Mesenchymal stem cell (in vitro differentiated cells and primary cell): ENCODE measurements at regions not wholly inside any gene's neighbourhood (a gene's known extent, or its start where the extent isn't known, plus 50 kb on each side); places are given as distances from the start of the nearest gene placed in this dataset.
"Not testable (repeated sequence)": the region's sequence is repeated elsewhere in the genome, so short reads cannot be mapped to it uniquely, and the experiment has no call there.

Source experiments
- DNase-seq: peaks from one replicate; pipeline ENCODE4 v3.0.0-alpha.2; 2013
- H2AFZ ChIP-seq: one replicate; pipeline ENCODE4 v1.6.1; 2013; ENCODE audit warnings: low read depth, mild to moderate bottlenecking, control low read depth, inconsistent platforms, low read length, moderate library complexity
- H2AK5ac ChIP-seq: 2 replicates; pipeline ENCODE4 v1.6.1; 2013; ENCODE audit warnings: low read length, moderate library complexity, mild to moderate bottlenecking, inconsistent platforms; ENCODE audit not compliant: severe bottlenecking
- H2BK120ac ChIP-seq: one replicate; pipeline ENCODE4 v1.6.1; 2013; ENCODE audit warnings: low read depth, mild to moderate bottlenecking, inconsistent platforms, low read length, moderate library complexity
- H2BK12ac ChIP-seq, 2 experiments: one replicate each; pipeline ENCODE4 v1.6.1; 2013; ENCODE audit warnings: inconsistent platforms in 2 of 2, low read length in 2 of 2, mild to moderate bottlenecking in 2 of 2, moderate library complexity in 2 of 2, control low read depth in 1 of 2
- H2BK15ac ChIP-seq: one replicate; pipeline ENCODE4 v1.6.1; 2013; ENCODE audit warnings: mild to moderate bottlenecking, low read depth, inconsistent platforms; ENCODE audit not compliant: poor library complexity, severe bottlenecking
- H2BK5ac ChIP-seq: 2 replicates; pipeline ENCODE4 v1.6.1; 2013; ENCODE audit warnings: low read depth, mild to moderate bottlenecking, low read length, control low read depth, inconsistent platforms; ENCODE audit not compliant: poor library complexity, severe bottlenecking
- H3K14ac ChIP-seq, 2 experiments: one replicate each; pipeline ENCODE4 v1.6.1; 2013; ENCODE audit warnings: inconsistent platforms in 2 of 2, low read length in 2 of 2, control low read depth in 1 of 2, mild to moderate bottlenecking in 1 of 2, moderate library complexity in 1 of 2
- H3K18ac ChIP-seq, 2 experiments: one replicate each; pipeline ENCODE4 v1.6.1; 2013; ENCODE audit warnings: inconsistent platforms in 2 of 2, low read length in 2 of 2, control low read depth in 1 of 2, low read depth in 1 of 2, mild to moderate bottlenecking in 1 of 2
- H3K23ac ChIP-seq, 2 experiments: one replicate each; pipeline ENCODE4 v1.6.1; 2013; ENCODE audit warnings: inconsistent platforms in 2 of 2, low read length in 2 of 2, mild to moderate bottlenecking in 2 of 2, moderate library complexity in 2 of 2, control low read depth in 1 of 2
- H3K27ac ChIP-seq: 2 replicates; pipeline ENCODE4 v1.5.1; 2013; ENCODE audit warnings: mild to moderate bottlenecking, moderate library complexity, low read length, control low read depth, inconsistent platforms; ENCODE audit not compliant: poor library complexity, severe bottlenecking
- H3K27me3 ChIP-seq, 2 experiments: 2 replicates each; pipeline versions ENCODE4 v1.6.1 to v1.7.0; 2013; ENCODE audit warnings: low read length in 2 of 2, mild to moderate bottlenecking in 2 of 2, moderate library complexity in 2 of 2, control low read depth in 1 of 2, inconsistent platforms in 1 of 2; ENCODE audit not compliant: control insufficient read depth in 1 of 2, insufficient read depth in 1 of 2
- H3K36me3 ChIP-seq, 2 experiments: 2 replicates each; pipeline versions ENCODE4 v1.6.1 to v1.7.0; 2013; ENCODE audit warnings: low read length in 2 of 2, control low read depth in 1 of 2, inconsistent platforms in 1 of 2, low read depth in 1 of 2, mild to moderate bottlenecking in 1 of 2; ENCODE audit not compliant: insufficient read depth in 2 of 2, control insufficient read depth in 1 of 2
- H3K4ac ChIP-seq, 2 experiments: one replicate each; pipeline ENCODE4 v1.6.1; 2013; ENCODE audit warnings: inconsistent platforms in 2 of 2, low read length in 2 of 2, mild to moderate bottlenecking in 2 of 2, moderate library complexity in 2 of 2, control low read depth in 1 of 2, low read depth in 1 of 2
- H3K4me1 ChIP-seq: 2 replicates; pipeline ENCODE4 v1.6.1; 2013; ENCODE audit warnings: low read depth, low read length, control low read depth; ENCODE audit not compliant: control insufficient read depth, insufficient read depth
- H3K4me2 ChIP-seq: 2 replicates; pipeline ENCODE4 v1.6.1; 2013; ENCODE audit warnings: low read length, mild to moderate bottlenecking, inconsistent platforms; ENCODE audit not compliant: poor library complexity, severe bottlenecking
- H3K4me3 ChIP-seq, 2 experiments: 2 replicates each; pipeline versions ENCODE4 v1.5.1 to v1.7.0; 2013; ENCODE audit warnings: low read length in 2 of 2, mild to moderate bottlenecking in 2 of 2, control low read depth in 1 of 2, low read depth in 1 of 2; ENCODE audit not compliant: insufficient read depth in 1 of 2
- H3K79me1 ChIP-seq: replicated peaks from 2 replicates; pipeline ENCODE4 v1.6.1; 2013; ENCODE audit warnings: mild to moderate bottlenecking, control low read depth, low read length, inconsistent platforms; ENCODE audit not compliant: poor library complexity, severe bottlenecking
- H3K9ac ChIP-seq: 2 replicates; pipeline ENCODE4 v1.7.0; 2013; ENCODE audit warnings: mild to moderate bottlenecking, low read length, moderate library complexity
- H3K9me3 ChIP-seq: 2 replicates; pipeline ENCODE4 v1.7.0; 2013; ENCODE audit warnings: mild to moderate bottlenecking, low read length; ENCODE audit not compliant: control insufficient read depth
- H4K8ac ChIP-seq: one replicate; pipeline ENCODE4 v1.6.1; 2013; ENCODE audit warnings: inconsistent platforms, mild to moderate bottlenecking, low read length, moderate library complexity
- H4K91ac ChIP-seq: one replicate; pipeline ENCODE4 v1.6.1; 2013; ENCODE audit warnings: mild to moderate bottlenecking, low read length, inconsistent platforms
- WGBS: methylation state at CpG from one replicate; pipeline ENCODE4 v1.1.7; 2013; ENCODE audit warnings: mixed read lengths; 5-methylcytosine and 5-hydroxymethylcytosine counted together

- H3K27ac ChIP-seq: no peak overlapping the region
- H3K14ac ChIP-seq: no peak overlapping the region
- no peak overlapping the region for H3K4me3 ChIP-seq
- H3K4ac ChIP-seq: no peak overlapping the region
- no peaks in the 10 kb centered on the region for H3K79me1 ChIP-seq
- H3K36me3 ChIP-seq: no peaks in the 10 kb centered on the region
- no peak overlapping the region for H2BK120ac ChIP-seq
- no peak overlapping the region for H3K18ac ChIP-seq
- H3K9me3 ChIP-seq: peaks cover 10% of the 10 kb centered on the region
- no peak overlapping the region for H4K91ac ChIP-seq
- H2BK12ac ChIP-seq: no peak overlapping the region
- DNase-seq: no peak
- no peak overlapping the region for H2BK15ac ChIP-seq
- no peaks in the 10 kb centered on the region for H3K27me3 ChIP-seq
- WGBS: no CpG with 5 or more reads among the region's 2 CpGs
- no peak overlapping the region for H4K8ac ChIP-seq
- H3K4me1 ChIP-seq: no peaks in the 10 kb centered on the region
- no peak overlapping the region for H2BK5ac ChIP-seq
- H3K4me2 ChIP-seq: no peak overlapping the region
- H3K23ac ChIP-seq: no peak overlapping the region
- no peak overlapping the region for H3K9ac ChIP-seq
- no peak overlapping the region for H2AFZ ChIP-seq
- no peak overlapping the region for H2AK5ac ChIP-seq
Observed at GRCh38 chr6:67908379-67908778, 726.7 kb upstream of the ADGRB3 start.

GRCh38 chr6:67904735-67905134 lies 730.3 kb upstream of the ADGRB3 start:
- H4K8ac ChIP-seq, H4K91ac ChIP-seq, H2AK5ac ChIP-seq, H3K18ac ChIP-seq, H3K27me3 ChIP-seq, H3K4ac ChIP-seq, H2BK5ac ChIP-seq, H3K4me1 ChIP-seq, H2AFZ ChIP-seq, H2BK120ac ChIP-seq, H2BK12ac ChIP-seq, H3K14ac ChIP-seq, H3K9me3 ChIP-seq, H3K9ac ChIP-seq, H2BK15ac ChIP-seq, DNase-seq, H3K79me1 ChIP-seq, H3K27ac ChIP-seq, H3K4me3 ChIP-seq, H3K23ac ChIP-seq, H3K4me2 ChIP-seq, H3K36me3 ChIP-seq: not testable (repeated sequence)

GRCh38 chr6:67898875-67899274 lies 736.2 kb upstream of the ADGRB3 start:
- no peak overlapping the region for H3K4me2 ChIP-seq
- no peaks in the 10 kb centered on the region for H3K79me1 ChIP-seq
- H4K91ac ChIP-seq: no peak overlapping the region
- no peak for DNase-seq
- WGBS: 67% methylated on average over 1 of the region's 1 CpG
- H3K9ac ChIP-seq: no peak overlapping the region
- no peak overlapping the region for H3K23ac ChIP-seq
- H2BK15ac ChIP-seq: no peak overlapping the region
- H3K27me3 ChIP-seq: no peaks in the 10 kb centered on the region
- H3K9me3 ChIP-seq: peaks cover 11% of the 10 kb centered on the region
- H3K4me3 ChIP-seq: no peak overlapping the region
- H2BK120ac ChIP-seq: no peak overlapping the region
- H2BK5ac ChIP-seq: no peak overlapping the region
- H2AFZ ChIP-seq: no peak overlapping the region
- H4K8ac ChIP-seq: no peak overlapping the region
- no peak overlapping the region for H3K4ac ChIP-seq
- H3K14ac ChIP-seq: no peak overlapping the region
- H3K18ac ChIP-seq: no peak overlapping the region
- H2AK5ac ChIP-seq: no peak overlapping the region
- no peaks in the 10 kb centered on the region for H3K4me1 ChIP-seq
- no peak overlapping the region for H3K27ac ChIP-seq
- H2BK12ac ChIP-seq: no peak overlapping the region
- no peaks in the 10 kb centered on the region for H3K36me3 ChIP-seq

GRCh38 chr6:67897998-67898607 lies 737.0 kb upstream of the ADGRB3 start:
- no peak overlapping the region for H4K91ac ChIP-seq
- H2BK12ac ChIP-seq: no peak overlapping the region
- no peak overlapping the region for H3K23ac ChIP-seq
- no peak overlapping the region for H3K27ac ChIP-seq
- H3K36me3 ChIP-seq: no peaks in the 10 kb centered on the region
- H3K14ac ChIP-seq: no peak overlapping the region
- H3K27me3 ChIP-seq: no peaks in the 10 kb centered on the region
- no peak overlapping the region for H3K18ac ChIP-seq
- H2AK5ac ChIP-seq: no peak overlapping the region
- no peak overlapping the region for H3K4me2 ChIP-seq
- H3K4ac ChIP-seq: no peak overlapping the region
- H2BK15ac ChIP-seq: no peak overlapping the region
- no peaks in the 10 kb centered on the region for H3K4me1 ChIP-seq
- peaks cover 11% of the 10 kb centered on the region for H3K9me3 ChIP-seq
- no peaks in the 10 kb centered on the region for H3K79me1 ChIP-seq
- no peak overlapping the region for H2BK120ac ChIP-seq
- DNase-seq: no peak
- WGBS: 98% methylated on average over 6 of the region's 7 CpGs
- H3K4me3 ChIP-seq: no peak overlapping the region
- no peak overlapping the region for H2AFZ ChIP-seq
- no peak overlapping the region for H2BK5ac ChIP-seq
- no peak overlapping the region for H3K9ac ChIP-seq
- no peak overlapping the region for H4K8ac ChIP-seq
